H1 (cell line): ENCODE measurements at regions not wholly inside any gene's neighbourhood (a gene's known extent, or its start where the extent isn't known, plus 50 kb on each side); places are given as distances from the start of the nearest gene placed in this dataset.

Experiments used
- CTCF ChIA-PET: fragments of 300-600 bp; sonication (Branson Sonifier 250); formaldehyde crosslinking; loops from one replicate; lab custom pipeline; 2021; ENCODE audit not compliant: partially characterized antibody; lab: Charles Lee
- POLR2A ChIA-PET: fragments of 300-600 bp; sonication (Branson Sonifier 250); formaldehyde crosslinking; loops from one replicate; lab custom pipeline; 2021; ENCODE audit warnings: inconsistent platforms; ENCODE audit not compliant: partially characterized antibody; lab: Charles Lee
- DNase-seq, 2 experiments: peaks; one replicate each; pipeline versions ENCODE4 v3.0.0 to v3.0.0-alpha.2; 2010 to 2022; ENCODE audit warnings: low spot score in 2 of 2, low read depth in 1 of 2, mixed read lengths in 1 of 2
- FAIRE-seq: peaks from 2 replicates; lab custom pipeline; 2011; peaks lifted over from hg19 to GRCh38; lab: Jason Lieb, UNC
- H2AFZ ChIP-seq: 2 replicates; pipeline ENCODE4 v1.8.1; 2012; ENCODE audit warnings: low read length, inconsistent platforms
- H2AK5ac ChIP-seq: 2 replicates; pipeline ENCODE4 v1.6.1; 2013; ENCODE audit warnings: low read depth, low read length
- H2BK120ac ChIP-seq: replicated peaks from 2 replicates; pipeline ENCODE3; 2013; ENCODE audit warnings: low read depth, low read length, inconsistent platforms
- H2BK12ac ChIP-seq: 2 replicates; pipeline ENCODE4 v1.6.1; 2013; ENCODE audit warnings: low read depth, low read length
- H2BK15ac ChIP-seq: 2 replicates; pipeline ENCODE4 v1.6.1; 2013; ENCODE audit warnings: low read length
- H2BK20ac ChIP-seq: 2 replicates; pipeline ENCODE4 v1.6.1; 2013; ENCODE audit warnings: low read length
- H2BK5ac ChIP-seq: 2 replicates; pipeline ENCODE4 v1.6.1; 2013; ENCODE audit warnings: low read depth, low read length
- H3K14ac ChIP-seq: 2 replicates; pipeline ENCODE4 v1.6.1; 2013; ENCODE audit warnings: inconsistent platforms; ENCODE audit not compliant: insufficient read length
- H3K18ac ChIP-seq: 2 replicates; pipeline ENCODE4 v1.6.1; 2013; ENCODE audit warnings: low read length; ENCODE audit errors: extremely low read depth
- H3K23ac ChIP-seq: 2 replicates; pipeline ENCODE4 v1.6.1; 2013; ENCODE audit warnings: inconsistent platforms; ENCODE audit not compliant: insufficient read length
- H3K23me2 ChIP-seq: 2 replicates; pipeline ENCODE4 v1.6.1; 2013; ENCODE audit warnings: low read depth, low read length
- H3K27ac ChIP-seq: 2 replicates; pipeline ENCODE4 v1.6.1; 2011; ENCODE audit warnings: low read depth, low read length, inconsistent platforms
- H3K27me3 ChIP-seq, 4 experiments: replicated peaks in 1 of 4; 1 replicate in 1 of 4; 2 replicates in 3 of 4; pipeline versions ENCODE4 v1.6.1 to v1.8.1; 2011 to 2013; ENCODE audit warnings: low read length in 3 of 4, mild to moderate bottlenecking in 3 of 4, inconsistent platforms in 2 of 4, mixed read lengths in 2 of 4, moderate library complexity in 1 of 4; ENCODE audit not compliant: control insufficient read depth in 3 of 4, insufficient read depth in 3 of 4; ENCODE audit errors: extremely low read depth in 1 of 4
- H3K36me3 ChIP-seq, 4 experiments: 2 replicates each; pipeline versions ENCODE4 v1.6.1 to v1.8.1; 2011 to 2013; ENCODE audit warnings: mild to moderate bottlenecking in 4 of 4, low read length in 3 of 4, moderate library complexity in 2 of 4, control low read depth in 1 of 4, inconsistent platforms in 1 of 4; ENCODE audit not compliant: insufficient read depth in 4 of 4, control insufficient read depth in 2 of 4
- H3K4ac ChIP-seq: replicated peaks from 2 replicates; pipeline ENCODE3; 2013; ENCODE audit warnings: low read length, low read depth, mixed read lengths, inconsistent platforms; ENCODE audit not compliant: insufficient read length
- H3K4me1 ChIP-seq, 4 experiments: replicated peaks in 1 of 4; 1 replicate in 1 of 4; 2 replicates in 3 of 4; pipeline versions ENCODE4 v1.6.1 to v1.8.1; 2011 to 2013; ENCODE audit warnings: low read length in 3 of 4, inconsistent platforms in 2 of 4, mixed read lengths in 1 of 4; ENCODE audit not compliant: insufficient read depth in 4 of 4, control insufficient read depth in 3 of 4
- H3K4me2 ChIP-seq, 2 experiments: 2 replicates each; pipeline versions ENCODE4 v1.6.1 to v1.8.1; 2011 to 2013; ENCODE audit warnings: low read depth in 2 of 2, low read length in 2 of 2, control low read depth in 1 of 2, inconsistent platforms in 1 of 2, mild to moderate bottlenecking in 1 of 2; ENCODE audit not compliant: insufficient read depth in 1 of 2
- H3K4me3 ChIP-seq, 4 experiments: fragments of 200-600, 300-600 bp in 1 of 4; sonication (generic), shearing (Covaris generic), sonication (Bioruptor Twin) in 1 of 4; 2 replicates each; pipeline versions ENCODE4 v1.5.1 to v1.8.1; 2011 to 2016; ENCODE audit warnings: low read length in 4 of 4, low read depth in 3 of 4, control low read depth in 2 of 4, inconsistent platforms in 2 of 4, mild to moderate bottlenecking in 2 of 4, mixed read lengths in 1 of 4, moderate library complexity in 1 of 4; ENCODE audit not compliant: insufficient read depth in 2 of 4; ENCODE audit errors: extremely low read depth in 1 of 4
- H3K56ac ChIP-seq: replicated peaks from 2 replicates; pipeline ENCODE3; 2013; ENCODE audit warnings: low read depth, mild to moderate bottlenecking, mixed read lengths, low read length, inconsistent platforms; ENCODE audit not compliant: insufficient read length
- H3K79me1 ChIP-seq: 2 replicates; pipeline ENCODE4 v1.6.1; 2013; ENCODE audit warnings: low read depth, low read length, control low read depth
- H3K79me2 ChIP-seq, 2 experiments: 2 replicates each; pipeline versions ENCODE4 v1.6.1 to v1.8.1; 2012 to 2013; ENCODE audit warnings: low read length in 2 of 2, mild to moderate bottlenecking in 2 of 2, inconsistent platforms in 1 of 2; ENCODE audit not compliant: insufficient read depth in 2 of 2, control insufficient read depth in 1 of 2
- H3K9ac ChIP-seq, 4 experiments: replicated peaks in 1 of 4; 1 replicate in 1 of 4; 2 replicates in 3 of 4; pipeline versions ENCODE4 v1.6.1 to v1.8.1; 2011 to 2013; ENCODE audit warnings: low read depth in 3 of 4, low read length in 3 of 4, control low read depth in 2 of 4, mild to moderate bottlenecking in 2 of 4, moderate library complexity in 2 of 4, inconsistent platforms in 1 of 4; ENCODE audit errors: extremely low read depth in 1 of 4
- H3K9me3 ChIP-seq, 2 experiments: 2 replicates each; pipeline versions ENCODE4 v1.6.1 to v1.8.1; 2012 to 2013; ENCODE audit warnings: mild to moderate bottlenecking in 2 of 2, moderate library complexity in 2 of 2, control low read depth in 1 of 2, inconsistent platforms in 1 of 2, low read depth in 1 of 2, low read length in 1 of 2, mixed read lengths in 1 of 2; ENCODE audit not compliant: insufficient read depth in 2 of 2
- H4K20me1 ChIP-seq, 2 experiments: replicated peaks in 1 of 2; 2 replicates each; pipeline versions ENCODE3 to v1.8.1; 2011 to 2013; ENCODE audit warnings: inconsistent platforms in 2 of 2, low read length in 2 of 2, mild to moderate bottlenecking in 1 of 2; ENCODE audit not compliant: insufficient read depth in 2 of 2, control insufficient read depth in 1 of 2
- H4K5ac ChIP-seq: 2 replicates; pipeline ENCODE4 v1.6.1; 2013; ENCODE audit warnings: low read length, low read depth, mixed read lengths, inconsistent platforms; ENCODE audit not compliant: insufficient read length
- H4K8ac ChIP-seq: 2 replicates; pipeline ENCODE4 v1.8.0; 2013; ENCODE audit warnings: mild to moderate bottlenecking, moderate library complexity, low read length, inconsistent platforms; ENCODE audit not compliant: insufficient read depth; ENCODE audit errors: extremely low read depth
- H4K91ac ChIP-seq: replicated peaks from 2 replicates; pipeline ENCODE3; 2013; ENCODE audit warnings: low read length, mixed read lengths, inconsistent platforms; ENCODE audit not compliant: insufficient read length
- BACH1 ChIP-seq: IDR thresholded peaks from 2 replicates; pipeline ENCODE4 v1.6.1; 2012; ENCODE audit warnings: low read length, improper control_type of control experiment
- CHD1 ChIP-seq: IDR thresholded peaks from 2 replicates; pipeline ENCODE4 v1.6.1; 2012; ENCODE audit warnings: low read depth, low read length, improper control_type of control experiment
- CHD2 ChIP-seq: IDR thresholded peaks from 2 replicates; pipeline ENCODE4 v1.6.1; 2012; ENCODE audit warnings: low read length, improper control_type of control experiment
- EP300 ChIP-seq, 2 experiments: IDR thresholded peaks; 1 replicate in 1 of 2; 2 replicates in 1 of 2; pipeline ENCODE4 v1.6.1; 2011 to 2012; ENCODE audit warnings: low read depth in 2 of 2, low read length in 2 of 2, mild to moderate bottlenecking in 2 of 2, borderline replicate concordance in 1 of 2, inconsistent platforms in 1 of 2, moderate library complexity in 1 of 2
- KDM1A ChIP-seq: fragments of 200-600, 300-600 bp; sonication (generic); IDR thresholded peaks from 2 replicates; pipeline ENCODE4 v1.7.1; 2016; ENCODE audit warnings: mild to moderate bottlenecking, low read length, borderline replicate concordance
- NANOG ChIP-seq: IDR thresholded peaks from 2 replicates; pipeline ENCODE4 v1.6.1; 2011; ENCODE audit warnings: low read length, low read depth, mild to moderate bottlenecking, inconsistent platforms; ENCODE audit not compliant: insufficient read depth, poor library complexity, severe bottlenecking
- SP1 ChIP-seq: IDR thresholded peaks from 2 replicates; pipeline ENCODE4 v1.6.1; 2011; ENCODE audit warnings: low read depth, low read length
- TAF7 ChIP-seq: optimal IDR thresholded peaks from 2 replicates; pipeline ENCODE3; 2011; ENCODE audit warnings: low read depth, mild to moderate bottlenecking, inconsistent platforms, low read length, moderate library complexity, borderline replicate concordance
- TBP ChIP-seq: IDR thresholded peaks from 2 replicates; pipeline ENCODE4 v1.6.1; 2011; ENCODE audit warnings: low read depth, low read length, improper control_type of control experiment
- YY1 ChIP-seq: IDR thresholded peaks from 2 replicates; pipeline ENCODE4 v1.6.1; 2011; ENCODE audit warnings: low read depth, mild to moderate bottlenecking, low read length
- WGBS, 2 experiments: shearing (Covaris generic) in 1 of 2; methylation state at CpG; one replicate each; pipeline versions ENCODE4 v1.1.6 to v1.1.7; 2013 to 2015; ENCODE audit warnings: low lambda C conversion rate in 2 of 2, mixed read lengths in 2 of 2, inconsistent platforms in 1 of 2, low coverage in 1 of 2, missing lambda C conversion rate in 1 of 2; ENCODE audit not compliant: insufficient replicate concordance in 2 of 2, insufficient coverage in 1 of 2, insufficient read length in 1 of 2; ENCODE audit errors: extremely low coverage in 1 of 2, missing lambda C conversion rate in 1 of 2; 5-methylcytosine and 5-hydroxymethylcytosine counted together
- TF ChIP-seq, protein P1 (sequence below): IDR thresholded peaks from 2 replicates; pipeline ENCODE4 v1.6.1; 2011; ENCODE audit warnings: low read depth, mild to moderate bottlenecking, low read length; ENCODE audit not compliant: insufficient read depth

DNA sequence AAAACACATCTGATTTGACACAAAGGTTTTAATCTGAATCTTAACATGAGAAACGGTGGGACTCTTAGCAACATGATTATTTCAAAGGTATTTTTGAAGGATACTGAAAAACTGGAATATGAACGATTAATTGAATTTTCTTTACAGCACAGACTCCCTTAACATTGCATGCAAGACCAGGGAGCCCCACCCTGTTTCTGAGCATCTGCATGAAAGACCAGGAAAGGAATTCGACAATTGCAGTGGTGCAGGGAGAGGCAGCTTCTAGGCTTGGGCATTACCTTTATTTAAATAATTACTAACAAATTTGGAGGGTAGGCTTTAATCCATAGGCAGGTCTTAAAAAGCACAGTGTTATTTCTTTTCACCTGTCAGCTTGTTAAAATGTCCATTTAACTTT lies 240.6 kb upstream of the TOPAZ1 start:
- no peak overlapping the region; a peak in 1 of 4 replicates for H3K4me2 ChIP-seq
- no peak overlapping the region for H3K56ac ChIP-seq

More for the DNA sequence above, 240.6 kb upstream of the TOPAZ1 start:
- Histone ChIP-seq H3K4ac (no peak overlapping the region), H3K4me1 (peaks cover 0 to 22% (median 13%) of the 10 kb centered on the region in 4 experiments; a peak in 6 of 7 replicates), H3K79me1 (no peaks in the 10 kb centered on the region), H2BK5ac (no peak overlapping the region), H3K79me2 (no peaks in the 10 kb centered on the region), H3K9ac (no peak overlapping the region), H4K91ac (no peak overlapping the region), H2BK120ac (no peak overlapping the region), H3K9me3 (peaks cover 0 to 2% of the 10 kb centered on the region in 2 experiments; a peak in 2 of 4 replicates), H3K27ac (no peak overlapping the region), H3K36me3 (no peaks in the 10 kb centered on the region), H3K4me3 (no peak overlapping the region), H3K18ac (no peak overlapping the region), H3K23me2 (peaks cover 33% of the 10 kb centered on the region), H2AFZ (no peak overlapping the region), H3K14ac (no peak overlapping the region), H4K5ac (no peak overlapping the region), H3K27me3 (peaks cover 16 to 41% (median 36%) of the 10 kb centered on the region in 4 experiments), H2BK12ac (no peak overlapping the region), H2AK5ac (no peak overlapping the region), H4K8ac (no peak overlapping the region), H3K23ac (no peak overlapping the region), H4K20me1 (no peaks in the 10 kb centered on the region), H2BK20ac (no peak overlapping the region), H2BK15ac (no peak overlapping the region)
- FAIRE-seq: no peak
- TF ChIP-seq CHD2 (no peak), CHD1 (no peak), KDM1A (no peak), YY1 (no peak), TBP (no peak), EP300 (IDR thresholded peaks at IDR 0.05; ENCODE audit: borderline replicate concordance in 1 of 2, low read depth in 2 of 2, low read length in 2 of 2) (no peak), SP1 (no peak), TAF7 (no peak), NANOG (no peak), BACH1 (no peak)
- TF ChIP-seq, protein P1, sequence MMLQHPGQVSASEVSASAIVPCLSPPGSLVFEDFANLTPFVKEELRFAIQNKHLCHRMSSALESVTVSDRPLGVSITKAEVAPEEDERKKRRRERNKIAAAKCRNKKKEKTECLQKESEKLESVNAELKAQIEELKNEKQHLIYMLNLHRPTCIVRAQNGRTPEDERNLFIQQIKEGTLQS: no peak
- POLR2A ChIA-PET: interaction anchor here (0.6 to 1.4 kb wide), 2 partner anchors 19 to 76 kb away, joined by 3 to 5 read pairs; no protein-coding TSS in a partner anchor
- WGBS, 2 experiments: 71% methylated on average over 3 of the region's 3 CpGs; no CpG with 5 or more reads in 1 of the 2 experiments
- CTCF ChIA-PET: interaction anchor here (1.3 kb wide), 1 partner anchor 130 kb away, joined by 3 read pairs; no protein-coding TSS in a partner anchor
- DNase-seq: no peak
